Mammary epithelial cell (primary cell): ENCODE measurements at regions not wholly inside any gene's neighbourhood (a gene's known extent, or its start where the extent isn't known, plus 50 kb on each side); places are given as distances from the start of the nearest gene placed in this dataset.

ENCODE experiments used
- CTCF ChIP-seq, 2 donors: IDR thresholded peaks in 1 of 2; conservative IDR thresholded peaks in 1 of 2; 2 replicates each; pipeline ENCODE4 v1.5.1; 2011 to 2012; ENCODE audit warnings: inconsistent platforms in 2 of 2, low read length in 2 of 2, mild to moderate bottlenecking in 2 of 2, control low read depth in 1 of 2, low read depth in 1 of 2; ENCODE audit not compliant: insufficient read depth in 1 of 2; ENCODE audit errors: extremely low read depth in 1 of 2
- EZH2 ChIP-seq: IDR thresholded peaks from 2 replicates; pipeline ENCODE4 v1.6.1; 2012; ENCODE audit warnings: low read length, inconsistent platforms, borderline replicate concordance

- no peak for TF ChIP-seq CTCF (conservative IDR thresholded peaks at IDR 0.05 in 1 of 2, IDR thresholded peaks at IDR 0.05 in 1 of 2; ENCODE audit: extremely low read depth in 1 of 2, insufficient read depth in 1 of 2, low read depth in 1 of 2, low read length in 2 of 2)
- no peak for TF ChIP-seq EZH2
Measured at GRCh38 chr1:221276896-221277409, 397.7 kb downstream of the HLX start.
